GM12864 (cell line): ENCODE measurements at regions not wholly inside any gene's neighbourhood (a gene's known extent, or its start where the extent isn't known, plus 50 kb on each side); places are given as distances from the start of the nearest gene placed in this dataset.

ENCODE experiments used
- DNase-seq: peaks from one replicate; pipeline ENCODE4 v3.0.0-alpha.2; 2011; ENCODE audit warnings: low read depth
- H3K4me3 ChIP-seq: 2 replicates; pipeline ENCODE4 v1.5.1; 2011; ENCODE audit warnings: mild to moderate bottlenecking, low read depth, low read length, control low read depth
- CTCF ChIP-seq: IDR thresholded peaks from 2 replicates; pipeline ENCODE4 v1.5.1; 2011; ENCODE audit warnings: low read depth, mild to moderate bottlenecking, moderate library complexity, low read length, control low read depth, inconsistent platforms; ENCODE audit errors: missing control alignments

DNA sequence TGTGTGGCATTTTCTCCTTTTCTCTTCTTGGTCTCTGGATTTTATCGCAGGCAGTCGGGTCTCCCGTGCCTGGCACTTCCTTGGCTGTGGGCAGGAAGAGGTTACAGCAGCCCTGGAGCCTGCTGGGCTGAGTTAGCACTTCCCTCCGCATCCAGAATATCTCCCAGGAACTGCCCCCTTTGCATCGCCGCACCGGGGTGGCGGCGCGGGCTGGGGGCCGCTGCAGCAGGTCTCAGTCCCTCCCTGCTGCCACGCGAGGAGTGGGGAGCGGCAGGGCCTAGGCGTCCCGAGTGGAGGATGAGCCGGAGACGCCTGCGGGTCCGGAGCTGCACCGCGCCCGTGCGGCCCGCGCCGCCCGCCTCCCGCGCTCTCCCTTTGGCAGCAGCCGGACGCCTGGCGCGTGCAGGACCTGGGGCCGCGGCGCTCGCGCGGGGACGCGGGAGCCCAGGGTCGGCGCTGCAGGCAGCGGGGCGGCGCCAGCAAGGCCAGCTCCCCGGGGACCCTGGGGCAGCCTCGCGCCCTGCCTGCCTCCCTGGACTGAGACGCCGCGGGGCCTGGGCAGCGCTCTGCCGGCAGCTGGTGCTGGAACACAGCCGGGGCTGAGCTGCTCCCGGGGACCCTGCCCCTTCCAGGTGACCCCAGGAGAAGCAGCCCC is 192.8 kb downstream of the PRDM2 start:
- no peak for TF ChIP-seq CTCF
- DNase-seq = no peak
- no peak overlapping the region for H3K4me3 ChIP-seq

- no peak overlapping the region for H3K4me3 ChIP-seq
- no peak for TF ChIP-seq CTCF
- DNase-seq = no peak
These were observed 193.4 kb downstream of the PRDM2 start for GRCh38 chr1:13893409-13893821.

- no peak for DNase-seq
- no peak for TF ChIP-seq CTCF
These were observed 196.9 kb downstream of the PRDM2 start for GRCh38 chr1:13896932-13897331.

DNA sequence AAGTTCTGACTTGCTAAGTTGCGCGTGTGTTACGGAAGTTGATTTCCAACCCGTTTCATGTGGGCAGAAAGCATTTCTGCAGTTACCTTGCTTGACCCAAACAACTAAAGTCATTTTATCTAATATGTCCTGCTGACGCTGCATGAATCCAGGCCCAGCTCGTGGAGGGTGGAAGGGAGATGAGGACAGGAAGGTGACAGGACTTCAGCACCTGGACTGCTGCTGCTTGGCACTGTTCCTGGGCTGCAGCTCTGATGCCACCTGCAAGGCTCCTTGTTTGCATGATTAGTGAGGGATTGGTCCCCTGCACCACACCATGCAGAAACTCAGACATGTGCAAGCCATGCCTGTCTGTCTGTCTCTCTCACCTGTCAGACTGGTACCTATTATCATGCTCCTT is 198.4 kb downstream of the PRDM2 start:
- no peak overlapping the region for H3K4me3 ChIP-seq
- no peak for DNase-seq
- TF ChIP-seq CTCF = no peak

More at GRCh38 chr1:13896932-13897331, 196.9 kb downstream of the PRDM2 start:
- no peak overlapping the region for H3K4me3 ChIP-seq

GRCh38 chr1:13899856-13900255 is 199.9 kb downstream of the PRDM2 start:
- no peak overlapping the region for H3K4me3 ChIP-seq
- TF ChIP-seq CTCF = no peak
- no peak for DNase-seq

DNA sequence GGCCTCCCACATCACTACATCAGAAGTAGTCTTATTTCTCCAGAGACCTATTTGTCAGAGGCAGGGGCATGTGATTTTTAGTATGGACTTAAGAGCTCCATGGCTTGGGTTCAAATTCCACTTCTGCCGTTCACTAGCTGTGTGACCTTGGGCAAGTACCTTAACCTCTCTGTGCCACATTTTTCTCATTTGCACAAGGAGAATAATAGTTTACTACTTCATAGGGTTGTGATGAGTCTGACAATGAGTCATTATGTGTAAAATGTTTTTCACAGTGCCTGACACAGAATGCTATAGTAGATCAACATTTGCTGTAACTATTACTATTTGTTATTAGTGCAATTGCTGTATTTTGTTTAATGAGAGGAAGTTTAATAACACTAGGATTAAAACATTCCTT is 200.6 kb downstream of the PRDM2 start:
- no peak overlapping the region for H3K4me3 ChIP-seq
- no peak for TF ChIP-seq CTCF
- no peak for DNase-seq

GRCh38 chr1:13901039-13901438 is 201.1 kb downstream of the PRDM2 start:
- no peak for DNase-seq
- H3K4me3 ChIP-seq = no peak overlapping the region
- no peak for TF ChIP-seq CTCF
